ENCODE measurements at regions not wholly inside any gene's neighbourhood (a gene's known extent, or its start where the extent isn't known, plus 50 kb on each side); places are given as distances from the start of the nearest gene placed in this dataset.

DNA sequence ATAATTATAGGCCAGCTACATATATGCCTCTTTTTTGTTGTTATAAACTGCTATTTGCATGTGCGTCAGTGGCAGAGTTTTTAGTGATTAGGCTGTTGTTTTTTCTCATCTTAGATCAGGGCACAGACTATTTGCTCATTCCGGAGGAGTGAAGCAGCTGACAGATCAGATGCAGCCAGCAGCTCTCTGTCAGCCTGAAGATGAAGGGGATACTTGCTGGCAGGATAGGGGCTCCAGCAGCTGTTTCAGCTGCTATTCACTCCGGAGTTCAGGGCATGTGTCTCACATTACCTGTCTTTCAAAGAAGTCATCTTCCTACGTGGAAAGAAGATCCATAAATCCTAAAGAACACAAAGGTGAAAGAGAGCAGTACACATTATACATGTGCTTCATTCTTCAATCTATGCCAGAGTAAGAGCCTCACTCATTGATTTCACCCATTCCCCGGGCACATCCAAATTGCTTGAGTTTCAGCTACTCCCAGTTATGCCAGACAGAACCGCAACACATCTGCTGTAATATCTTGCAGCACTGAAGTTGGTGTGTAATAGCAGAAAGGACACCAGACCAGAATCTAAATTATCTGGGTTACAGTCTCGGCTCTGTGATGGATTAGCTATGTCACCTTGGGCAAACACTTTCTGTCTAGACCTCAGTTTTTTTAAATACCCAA, 182.8 kb upstream of the CHRM2 start:
- WGBS, 2 experiments (ENCODE audit: low coverage in 1 of 2, low lambda C conversion rate in 2 of 2, missing lambda C conversion rate in 2 of 2), result 5 to 8% methylated on average over 7 of the region's 7 CpGs
- H3K4me1 ChIP-seq (ENCODE audit: insufficient read depth), result no peaks in the 10 kb centered on the region; the same call in 1 of the 2 replicates
- peak; percentile 13 for DNase-seq
- H3K9ac ChIP-seq, result no peak overlapping the region
- H3K36me3 ChIP-seq (ENCODE audit: low read depth), result no peaks in the 10 kb centered on the region
- H4K20me1 ChIP-seq (ENCODE audit: insufficient read depth), result no peaks in the 10 kb centered on the region
- no peaks in the 10 kb centered on the region for H3K9me3 ChIP-seq (ENCODE audit: low read depth)
- no peaks in the 10 kb centered on the region for H3F3A ChIP-seq (ENCODE audit: insufficient read depth)
- H3K9me2 ChIP-seq (ENCODE audit: insufficient read depth), result no peaks in the 10 kb centered on the region
- no peaks in the 10 kb centered on the region for H3K27me3 ChIP-seq (replicated peaks; ENCODE audit: insufficient read depth)
- no peak overlapping the region for H3K27ac ChIP-seq
- no peaks in the 10 kb centered on the region for H3K79me2 ChIP-seq (ENCODE audit: insufficient read depth)
- in situ Hi-C loops (cut with MboI), result no loop called here
- peak overlapping the region; percentile 50 for H2AFZ ChIP-seq
- no peak overlapping the region for H3K4me2 ChIP-seq (ENCODE audit: unreplicated experiment)
- H3K4me3 ChIP-seq, result no peak overlapping the region
- TF ChIP-seq EZH2 (IDR thresholded peaks at IDR 0.05; ENCODE audit: insufficient read depth, poor library complexity, severe bottlenecking) (no peak), EZH2phosphoT487 (IDR thresholded peaks at IDR 0.05; ENCODE audit: insufficient read depth, low read depth) (no peak)

DNA sequence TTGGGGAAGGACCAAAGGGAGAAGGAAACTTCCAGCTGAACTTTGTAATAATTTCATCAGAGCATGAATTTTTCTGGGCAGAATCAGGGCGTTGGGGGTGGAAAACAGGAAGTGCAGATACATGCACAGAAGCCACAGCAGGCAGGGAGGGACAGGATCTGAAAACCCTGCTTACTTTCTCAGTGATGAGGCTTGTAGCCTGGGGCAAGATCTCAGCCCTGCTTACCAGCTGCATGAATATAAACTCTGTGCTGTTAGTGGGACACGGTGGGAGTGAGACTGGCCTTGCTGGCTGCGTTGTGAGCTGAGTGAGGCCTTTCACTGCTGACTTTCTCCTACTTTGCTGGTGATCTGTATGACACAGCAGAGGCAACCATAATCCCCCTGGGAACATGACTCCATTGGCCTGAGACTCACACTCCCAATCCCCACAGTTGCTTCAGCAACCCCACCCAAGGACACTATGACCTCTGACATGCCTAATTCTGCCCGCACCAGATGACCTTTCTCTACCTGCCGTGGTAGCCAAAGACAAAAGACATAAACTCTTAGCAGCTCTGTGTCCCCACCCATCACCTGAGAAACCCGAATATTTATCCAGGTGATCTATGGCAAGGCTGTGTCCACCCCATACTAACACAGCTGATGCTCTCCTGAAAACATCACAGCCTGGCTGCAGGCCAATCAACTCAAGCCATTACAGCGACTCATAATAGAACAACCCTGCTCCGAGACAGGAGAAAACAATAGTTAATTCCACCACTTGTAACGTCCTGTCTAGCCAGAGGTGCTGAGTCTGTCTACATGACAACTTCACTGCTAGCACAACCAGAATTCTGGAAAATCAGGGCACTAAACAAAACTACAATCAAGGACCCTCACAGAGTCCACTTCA, 190.7 kb upstream of the CHRM2 start:
- peak overlapping the region; percentile 70 for H3K27ac ChIP-seq
- H3F3A ChIP-seq (ENCODE audit: insufficient read depth), result 0 out of 2 replicates have a peak, but pooled peaks cover 5% of the 10 kb centered on the region
- no peaks in the 10 kb centered on the region for H3K79me2 ChIP-seq (ENCODE audit: insufficient read depth)
- H2AFZ ChIP-seq, result peak overlapping the region; percentile 90
- H3K4me3 ChIP-seq, result 0 out of 2 replicates have a peak overlapping the region, but pooled peaks have one; percentile 25
- peak overlapping the region; percentile 40 for H3K4me2 ChIP-seq (ENCODE audit: unreplicated experiment)
- H3K36me3 ChIP-seq (ENCODE audit: low read depth), result no peaks in the 10 kb centered on the region
- peak overlapping the region; percentile 68 for H3K9ac ChIP-seq
- peaks cover 15% of the 10 kb centered on the region for H3K4me1 ChIP-seq (ENCODE audit: insufficient read depth)
- DNase-seq, result peak; percentile 70
- H4K20me1 ChIP-seq (ENCODE audit: insufficient read depth), result no peaks in the 10 kb centered on the region
- in situ Hi-C loops (cut with MboI), result no loop called here
- TF ChIP-seq EZH2 (IDR thresholded peaks at IDR 0.05; ENCODE audit: insufficient read depth, poor library complexity, severe bottlenecking), result no peak
- TF ChIP-seq EZH2phosphoT487 (IDR thresholded peaks at IDR 0.05; ENCODE audit: insufficient read depth, low read depth), result no peak
- no peaks in the 10 kb centered on the region for H3K27me3 ChIP-seq (replicated peaks; ENCODE audit: insufficient read depth)
- H3K9me2 ChIP-seq (ENCODE audit: insufficient read depth), result no peaks in the 10 kb centered on the region
- no peaks in the 10 kb centered on the region for H3K9me3 ChIP-seq (ENCODE audit: low read depth)
- WGBS, 2 experiments (ENCODE audit: low coverage in 1 of 2, low lambda C conversion rate in 2 of 2, missing lambda C conversion rate in 2 of 2), result 16 to 29% methylated on average over 9 of the region's 9 CpGs

- Histone ChIP-seq H3K4me1 (ENCODE audit: insufficient read depth) (no peaks in the 10 kb centered on the region), H3K36me3 (ENCODE audit: low read depth) (no peaks in the 10 kb centered on the region), H3K9me2 (ENCODE audit: insufficient read depth) (no peaks in the 10 kb centered on the region), H3K79me2 (ENCODE audit: insufficient read depth) (no peaks in the 10 kb centered on the region), H3K9ac (no peak overlapping the region), H3F3A (ENCODE audit: insufficient read depth) (no peaks in the 10 kb centered on the region), H4K20me1 (ENCODE audit: insufficient read depth) (no peaks in the 10 kb centered on the region), H3K27me3 (replicated peaks; ENCODE audit: insufficient read depth) (no peaks in the 10 kb centered on the region), H3K4me3 (no peak overlapping the region), H3K9me3 (ENCODE audit: low read depth) (no peaks in the 10 kb centered on the region), H2AFZ (no peak overlapping the region), H3K4me2 (ENCODE audit: unreplicated experiment) (no peak overlapping the region), H3K27ac (no peak overlapping the region)
- 0% methylated on average over 1 of the region's 1 CpG for WGBS, 2 experiments (ENCODE audit: low coverage in 1 of 2, low lambda C conversion rate in 2 of 2, missing lambda C conversion rate in 2 of 2)
- no peak for TF ChIP-seq EZH2 (IDR thresholded peaks at IDR 0.05; ENCODE audit: insufficient read depth, poor library complexity, severe bottlenecking)
- TF ChIP-seq EZH2phosphoT487 (IDR thresholded peaks at IDR 0.05; ENCODE audit: insufficient read depth, low read depth), result no peak
- DNase-seq, result no peak
- in situ Hi-C loops (cut with MboI), result no loop called here
These were observed 200.9 kb upstream of the CHRM2 start for GRCh38 chr7:136667584-136667983.

DNA sequence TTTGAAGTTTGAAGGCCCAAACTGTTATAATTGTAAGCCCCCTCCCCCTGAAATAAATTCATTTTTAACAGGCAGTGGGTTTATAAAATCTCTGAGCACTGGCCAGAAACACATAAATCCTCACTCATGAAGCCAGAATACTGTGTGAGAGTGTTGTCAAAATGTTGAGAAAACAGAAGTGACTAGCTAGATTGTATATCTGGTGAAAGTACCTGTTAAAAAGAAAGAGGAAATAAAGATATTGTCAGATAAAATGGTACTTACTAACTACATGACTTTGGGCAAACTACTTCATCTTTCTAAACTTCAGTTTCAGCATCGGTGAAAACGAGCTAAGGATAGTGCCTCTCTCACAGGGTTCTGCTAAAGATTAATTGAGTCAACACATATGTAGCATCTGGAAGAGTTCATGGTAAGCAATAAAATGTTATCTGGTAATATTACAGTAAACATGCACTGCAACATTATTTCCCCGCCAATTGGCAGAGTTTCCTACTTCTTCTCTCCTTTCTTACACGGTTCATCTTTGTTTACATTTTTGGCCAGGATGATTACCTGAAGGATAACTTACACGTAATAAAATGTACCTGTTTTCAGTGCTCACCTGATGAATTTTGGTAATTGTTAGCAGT, 202.5 kb upstream of the CHRM2 start:
- Histone ChIP-seq H3K4me1 (ENCODE audit: insufficient read depth) (no peaks in the 10 kb centered on the region), H3K36me3 (ENCODE audit: low read depth) (no peaks in the 10 kb centered on the region), H4K20me1 (ENCODE audit: insufficient read depth) (no peaks in the 10 kb centered on the region), H3K79me2 (ENCODE audit: insufficient read depth) (no peaks in the 10 kb centered on the region), H2AFZ (no peak overlapping the region), H3K27ac (no peak overlapping the region), H3K9me2 (ENCODE audit: insufficient read depth) (no peaks in the 10 kb centered on the region), H3K9me3 (ENCODE audit: low read depth) (no peaks in the 10 kb centered on the region), H3F3A (ENCODE audit: insufficient read depth) (no peaks in the 10 kb centered on the region), H3K4me2 (ENCODE audit: unreplicated experiment) (no peak overlapping the region), H3K27me3 (replicated peaks; ENCODE audit: insufficient read depth) (no peaks in the 10 kb centered on the region), H3K9ac (no peak overlapping the region), H3K4me3 (no peak overlapping the region)
- DNase-seq, result no peak
- WGBS, 2 experiments (ENCODE audit: low coverage in 1 of 2, low lambda C conversion rate in 2 of 2, missing lambda C conversion rate in 2 of 2), result 4 to 6% methylated on average over 5 of the region's 5 CpGs
- TF ChIP-seq EZH2 (IDR thresholded peaks at IDR 0.05; ENCODE audit: insufficient read depth, poor library complexity, severe bottlenecking) (no peak), EZH2phosphoT487 (IDR thresholded peaks at IDR 0.05; ENCODE audit: insufficient read depth, low read depth) (no peak)
- in situ Hi-C loops (cut with MboI), result no loop called here

Data from GM23248 (cell line).